ENCODE measurements at regions not wholly inside any gene's neighbourhood (a gene's known extent, or its start where the extent isn't known, plus 50 kb on each side); places are given as distances from the start of the nearest gene placed in this dataset.

DNA sequence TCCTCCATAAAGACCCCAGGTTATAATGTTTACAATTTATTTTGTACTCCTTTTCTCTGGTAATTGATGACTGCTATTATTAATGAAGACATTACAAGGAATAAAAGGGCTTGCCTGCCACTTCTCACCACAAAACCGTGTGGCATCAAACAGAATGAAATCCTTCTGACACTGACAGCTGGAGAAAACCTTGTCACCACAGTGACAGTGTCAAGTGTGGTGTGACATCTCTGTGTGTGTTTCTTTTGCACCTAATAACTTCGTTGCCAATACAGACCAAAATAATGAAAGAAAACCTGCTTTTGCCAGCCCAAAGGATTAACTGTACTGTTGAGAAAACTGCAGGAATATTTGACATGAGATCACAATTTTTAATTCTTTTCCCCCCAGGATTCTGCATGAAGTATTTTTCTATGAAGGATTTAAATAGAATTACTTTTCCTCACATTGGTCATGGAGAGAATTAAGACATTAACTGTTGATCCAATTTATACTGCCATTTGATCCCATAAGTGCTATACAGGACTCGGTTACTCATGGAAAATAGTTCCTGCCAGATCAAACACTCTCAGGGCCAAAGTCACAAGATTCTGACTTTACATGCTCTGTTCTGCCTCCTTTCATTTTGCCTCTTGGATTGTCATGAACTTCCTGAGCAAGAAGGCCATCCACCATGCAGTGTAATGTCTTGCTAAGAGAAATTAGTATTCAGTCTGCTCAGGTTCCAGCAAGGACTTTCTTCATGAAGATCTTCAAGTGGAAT, 60.4 kb upstream of the IFNG-AS1 start:
- H3K4me1 ChIP-seq: no peaks in the 10 kb centered on the region
- H3K27me3 ChIP-seq (replicated peaks in 1 of 7): no peaks in the 10 kb centered on the region
- intact Hi-C loops (cut with DNase I; ENCODE audit: low total_unique reads): no loop called here
- DNase-seq: no peak
- TF ChIP-seq POLR2AphosphoS5 (IDR thresholded peaks at IDR 0.05): no peak
- TF ChIP-seq POLR2A (IDR thresholded peaks at IDR 0.05): no peak
- TF ChIP-seq, protein P1, sequence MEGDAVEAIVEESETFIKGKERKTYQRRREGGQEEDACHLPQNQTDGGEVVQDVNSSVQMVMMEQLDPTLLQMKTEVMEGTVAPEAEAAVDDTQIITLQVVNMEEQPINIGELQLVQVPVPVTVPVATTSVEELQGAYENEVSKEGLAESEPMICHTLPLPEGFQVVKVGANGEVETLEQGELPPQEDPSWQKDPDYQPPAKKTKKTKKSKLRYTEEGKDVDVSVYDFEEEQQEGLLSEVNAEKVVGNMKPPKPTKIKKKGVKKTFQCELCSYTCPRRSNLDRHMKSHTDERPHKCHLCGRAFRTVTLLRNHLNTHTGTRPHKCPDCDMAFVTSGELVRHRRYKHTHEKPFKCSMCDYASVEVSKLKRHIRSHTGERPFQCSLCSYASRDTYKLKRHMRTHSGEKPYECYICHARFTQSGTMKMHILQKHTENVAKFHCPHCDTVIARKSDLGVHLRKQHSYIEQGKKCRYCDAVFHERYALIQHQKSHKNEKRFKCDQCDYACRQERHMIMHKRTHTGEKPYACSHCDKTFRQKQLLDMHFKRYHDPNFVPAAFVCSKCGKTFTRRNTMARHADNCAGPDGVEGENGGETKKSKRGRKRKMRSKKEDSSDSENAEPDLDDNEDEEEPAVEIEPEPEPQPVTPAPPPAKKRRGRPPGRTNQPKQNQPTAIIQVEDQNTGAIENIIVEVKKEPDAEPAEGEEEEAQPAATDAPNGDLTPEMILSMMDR (IDR thresholded peaks at IDR 0.05 in 8 of 11, conservative IDR thresholded peaks at IDR 0.05 in 3 of 11): no peak
- H3K36me3 ChIP-seq: no peaks in the 10 kb centered on the region
- H3K27ac ChIP-seq: no peak overlapping the region
- no peaks in the 10 kb centered on the region for H3K9me3 ChIP-seq
- WGBS, 5 donors: 59 to 81% (median 72%) methylated on average over 3 of the region's 3 CpGs
- no peak overlapping the region for H3K4me3 ChIP-seq

DNA sequence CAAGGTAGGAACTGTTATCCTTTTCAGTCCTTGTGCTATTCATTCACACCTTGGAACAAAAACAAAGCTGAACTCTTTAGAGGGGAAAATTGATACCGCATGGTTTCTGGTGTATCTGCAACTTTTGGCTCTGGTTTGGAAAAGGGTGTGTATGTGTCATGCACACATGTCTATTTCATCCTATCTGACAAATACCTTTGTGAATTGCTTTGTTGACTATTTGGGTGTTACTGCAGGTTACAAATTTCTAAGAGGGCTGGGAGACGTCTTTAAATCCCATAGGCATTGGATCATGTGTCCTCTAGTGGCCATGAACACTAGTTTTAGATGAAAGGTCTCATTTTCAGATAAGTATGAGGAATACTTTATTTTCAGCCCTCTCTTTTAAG, 59.9 kb upstream of the IFNG-AS1 start:
- no peak overlapping the region for H3K4me3 ChIP-seq
- H3K27ac ChIP-seq: no peak overlapping the region
- TF ChIP-seq POLR2A (IDR thresholded peaks at IDR 0.05) (no peak), POLR2AphosphoS5 (IDR thresholded peaks at IDR 0.05) (no peak)
- TF ChIP-seq, protein P1 (IDR thresholded peaks at IDR 0.05 in 8 of 11, conservative IDR thresholded peaks at IDR 0.05 in 3 of 11): no peak
- H3K36me3 ChIP-seq: no peaks in the 10 kb centered on the region
- no peaks in the 10 kb centered on the region for H3K27me3 ChIP-seq (replicated peaks in 1 of 7)
- no peaks in the 10 kb centered on the region for H3K9me3 ChIP-seq
- intact Hi-C loops (cut with DNase I; ENCODE audit: low total_unique reads): no loop called here
- DNase-seq: no peak
- H3K4me1 ChIP-seq: no peaks in the 10 kb centered on the region
- WGBS, 5 donors: 81 to 91% (median 85%) methylated on average over 2 of the region's 2 CpGs

DNA sequence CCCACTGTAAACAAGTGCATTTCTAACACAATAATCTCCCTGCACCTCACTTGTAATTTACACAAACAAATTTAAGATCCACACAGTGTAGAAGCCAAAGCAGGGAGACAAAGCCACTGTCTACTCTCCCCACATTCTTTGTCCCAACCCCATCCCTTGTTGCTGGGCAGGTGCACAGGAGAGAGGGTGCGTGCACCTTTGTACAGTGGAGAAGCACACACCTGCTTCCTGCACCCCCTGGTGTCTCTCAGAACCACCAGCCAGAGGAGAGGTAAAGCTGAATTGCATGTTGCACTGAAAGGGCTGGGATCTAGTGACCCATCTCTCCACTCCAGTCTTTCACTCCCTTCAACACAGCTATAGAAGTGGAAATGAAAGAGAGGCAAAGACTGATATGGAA, 51.4 kb upstream of the IFNG-AS1 start:
- no peaks in the 10 kb centered on the region for H3K27me3 ChIP-seq (replicated peaks in 1 of 7)
- TF ChIP-seq, protein P1 (IDR thresholded peaks at IDR 0.05 in 8 of 11, conservative IDR thresholded peaks at IDR 0.05 in 3 of 11): no peak
- TF ChIP-seq POLR2A (IDR thresholded peaks at IDR 0.05): no peak
- no peak for TF ChIP-seq POLR2AphosphoS5 (IDR thresholded peaks at IDR 0.05)
- 75 to 96% (median 87%) methylated on average over 1 of the region's 1 CpG for WGBS, 5 donors
- H3K4me3 ChIP-seq: no peak overlapping the region
- no peaks in the 10 kb centered on the region for H3K36me3 ChIP-seq
- H3K27ac ChIP-seq: no peak overlapping the region
- no peak for DNase-seq
- intact Hi-C loops (cut with DNase I; ENCODE audit: low total_unique reads): no loop called here
- H3K9me3 ChIP-seq: no peaks in the 10 kb centered on the region
- peaks cover 0 to under 1% (median 0%) of the 10 kb centered on the region in 6 donors for H3K4me1 ChIP-seq

Small RNA genes in the stretch of these regions (small RNA-seq; reads per million reads assigned to genes)
- gene AC022513.1: 0 reads per million in 4 donors

All from spleen (tissue), 11 donors.